ENCODE measurements at regions not wholly inside any gene's neighbourhood (a gene's known extent, or its start where the extent isn't known, plus 50 kb on each side); places are given as distances from the start of the nearest gene placed in this dataset.
"Not testable (repeated sequence)": the region's sequence is repeated elsewhere in the genome, so short reads cannot be mapped to it uniquely, and the experiment has no call there.

DNA sequence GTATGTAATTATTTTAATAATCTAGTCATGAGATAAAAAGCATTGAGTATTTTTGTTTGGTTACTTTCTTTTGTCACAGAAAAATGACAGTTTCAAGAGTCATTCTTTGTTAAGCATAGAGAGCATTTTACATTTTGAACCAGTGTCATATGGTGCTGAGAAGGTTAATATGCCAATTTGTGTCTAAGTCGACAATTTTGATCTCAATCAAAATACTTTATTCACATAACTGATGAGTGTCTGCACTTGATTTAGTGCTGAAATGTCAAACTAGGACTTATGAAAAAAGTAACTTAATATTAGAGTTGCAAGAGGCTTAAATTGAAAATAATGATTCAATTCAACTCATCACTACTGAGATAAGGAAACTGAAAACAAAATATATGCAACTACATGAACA lies 1804.6 kb upstream of the ACO1 start:
- no peaks in the 10 kb centered on the region for H3K36me3 ChIP-seq (replicated peaks; ENCODE audit: control insufficient read depth, insufficient read depth, low read length)
- DNase-seq: no peak
- H3K4me3 ChIP-seq (ENCODE audit: insufficient read depth, low read depth, low read length): no peak overlapping the region
- H3K27me3 ChIP-seq (ENCODE audit: control insufficient read depth, insufficient read depth, low read length): no peaks in the 10 kb centered on the region

DNA sequence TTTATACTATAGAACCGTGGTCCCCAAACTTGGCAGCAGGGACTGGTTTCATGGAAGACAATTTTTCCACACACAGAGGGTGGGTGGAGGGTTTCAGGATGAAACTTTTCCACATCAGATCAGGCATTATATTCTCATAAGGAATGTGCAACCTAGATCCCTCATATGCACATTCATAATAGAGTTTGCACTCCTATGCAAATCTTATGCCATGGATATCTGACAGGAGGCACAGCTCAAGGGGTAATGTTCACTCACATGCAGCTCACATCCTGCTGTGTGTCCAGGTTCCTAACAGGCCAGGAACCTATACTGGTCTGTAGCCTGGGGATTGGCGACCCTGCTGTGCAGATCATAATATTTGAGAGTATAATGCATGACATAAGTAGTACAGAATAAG lies 1802.2 kb upstream of the ACO1 start:
- Histone ChIP-seq H3K36me3 (replicated peaks; ENCODE audit: control insufficient read depth, insufficient read depth, low read length) (no peaks in the 10 kb centered on the region), H3K27me3 (ENCODE audit: control insufficient read depth, insufficient read depth, low read length) (no peaks in the 10 kb centered on the region), H3K4me3 (ENCODE audit: insufficient read depth, low read depth, low read length) (no peak overlapping the region)
- no peak for DNase-seq

GRCh38 chr9:30584559-30584958 lies 1799.9 kb upstream of the ACO1 start:
- no peak for DNase-seq
- Histone ChIP-seq H3K27me3 (ENCODE audit: control insufficient read depth, insufficient read depth, low read length) (no peaks in the 10 kb centered on the region), H3K4me3 (ENCODE audit: insufficient read depth, low read depth, low read length) (no peak overlapping the region), H3K36me3 (replicated peaks; ENCODE audit: control insufficient read depth, insufficient read depth, low read length) (no peaks in the 10 kb centered on the region)

DNA sequence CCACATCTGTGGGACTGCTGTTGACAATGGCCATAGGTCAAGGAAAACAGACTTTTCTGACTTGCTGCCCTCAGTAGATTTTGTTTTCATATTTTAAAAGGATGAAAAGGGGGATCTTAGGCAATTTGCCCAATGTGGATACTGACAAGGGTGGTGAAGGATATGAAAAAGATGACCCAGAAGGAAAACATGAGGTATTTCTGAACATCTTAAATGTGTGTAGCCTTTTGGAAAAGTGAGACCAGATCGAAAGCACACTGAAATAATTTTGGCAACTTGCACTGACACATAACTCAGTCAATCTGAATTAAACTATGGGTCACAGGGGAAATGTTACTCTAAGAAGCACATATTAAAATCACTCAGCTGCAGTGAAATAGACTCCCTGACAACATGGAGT lies 1793.0 kb upstream of the ACO1 start:
- no peak overlapping the region for H3K4me3 ChIP-seq (ENCODE audit: insufficient read depth, low read depth, low read length)
- DNase-seq: no peak

GRCh38 chr9:30597608-30598007 lies 1786.8 kb upstream of the ACO1 start:
- H3K36me3 ChIP-seq (replicated peaks; ENCODE audit: control insufficient read depth, insufficient read depth, low read length): no peaks in the 10 kb centered on the region
- no peak overlapping the region for H3K4me3 ChIP-seq (ENCODE audit: insufficient read depth, low read depth, low read length)
- no peaks in the 10 kb centered on the region for H3K27me3 ChIP-seq (ENCODE audit: control insufficient read depth, insufficient read depth, low read length)
- DNase-seq: no peak

More for the DNA sequence above, 1793.0 kb upstream of the ACO1 start:
- H3K36me3 ChIP-seq (replicated peaks; ENCODE audit: control insufficient read depth, insufficient read depth, low read length): no peaks in the 10 kb centered on the region
- no peaks in the 10 kb centered on the region for H3K27me3 ChIP-seq (ENCODE audit: control insufficient read depth, insufficient read depth, low read length)

- no peaks in the 10 kb centered on the region for H3K27me3 ChIP-seq (ENCODE audit: control insufficient read depth, insufficient read depth, low read length)
- no peaks in the 10 kb centered on the region for H3K36me3 ChIP-seq (replicated peaks; ENCODE audit: control insufficient read depth, insufficient read depth, low read length)
- H3K4me3 ChIP-seq (ENCODE audit: insufficient read depth, low read depth, low read length): no peak overlapping the region
- DNase-seq: no peak
These were observed 1778.5 kb upstream of the ACO1 start for GRCh38 chr9:30605936-30606335.

DNA sequence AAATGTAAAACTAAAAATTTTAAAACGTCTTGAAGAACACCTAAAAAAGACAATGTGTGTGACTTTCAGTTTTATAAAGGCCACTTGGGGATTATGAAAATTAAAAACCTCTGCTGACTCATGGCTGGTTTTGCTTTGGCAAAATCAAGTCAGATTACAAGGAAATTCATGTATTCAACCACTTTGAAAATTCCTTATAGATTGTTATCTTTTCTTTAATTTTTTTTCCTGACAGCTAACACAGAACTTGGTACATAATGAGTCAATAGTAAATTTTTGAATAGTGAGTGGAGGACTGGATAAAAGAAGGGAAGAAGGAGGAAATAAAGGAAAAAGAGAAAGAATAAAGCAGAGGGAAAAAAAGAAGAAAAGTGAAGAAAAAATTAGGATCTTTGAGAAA lies 1774.7 kb upstream of the ACO1 start:
- Histone ChIP-seq H3K36me3 (replicated peaks; ENCODE audit: control insufficient read depth, insufficient read depth, low read length) (no peaks in the 10 kb centered on the region), H3K27me3 (ENCODE audit: control insufficient read depth, insufficient read depth, low read length) (no peaks in the 10 kb centered on the region), H3K4me3 (ENCODE audit: insufficient read depth, low read depth, low read length) (no peak overlapping the region)
- DNase-seq: no peak

DNA sequence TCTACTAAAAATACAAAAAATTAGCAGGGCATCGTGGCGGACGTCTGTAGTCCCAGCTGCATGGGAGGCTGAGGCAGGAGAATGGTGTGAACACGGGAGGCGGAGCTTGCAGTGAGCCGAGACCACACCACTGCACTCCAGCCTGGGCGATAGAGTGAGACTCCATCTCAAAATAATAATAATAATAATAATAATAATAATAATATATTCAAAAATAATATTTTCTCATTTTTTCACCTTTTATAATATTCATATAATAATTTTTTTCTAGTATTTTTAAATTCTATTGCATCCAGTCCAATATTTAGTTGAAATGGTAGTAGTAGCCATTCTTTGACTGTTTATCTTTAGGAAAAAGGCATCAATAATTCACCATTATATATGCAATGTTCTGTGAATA lies 1767.7 kb upstream of the ACO1 start:
- not testable (repeated sequence) for H3K4me3 ChIP-seq (ENCODE audit: insufficient read depth, low read depth, low read length); H3K36me3 ChIP-seq (replicated peaks; ENCODE audit: control insufficient read depth, insufficient read depth, low read length); DNase-seq; H3K27me3 ChIP-seq (ENCODE audit: control insufficient read depth, insufficient read depth, low read length)

- no peak overlapping the region for H3K4me3 ChIP-seq (ENCODE audit: insufficient read depth, low read depth, low read length)
- H3K27me3 ChIP-seq (ENCODE audit: control insufficient read depth, insufficient read depth, low read length): no peaks in the 10 kb centered on the region
- DNase-seq: no peak
- no peaks in the 10 kb centered on the region for H3K36me3 ChIP-seq (replicated peaks; ENCODE audit: control insufficient read depth, insufficient read depth, low read length)
These were observed 1761.9 kb upstream of the ACO1 start for GRCh38 chr9:30622561-30622960.

GRCh38 chr9:30628915-30629567 lies 1755.4 kb upstream of the ACO1 start:
- Histone ChIP-seq H3K36me3 (replicated peaks; ENCODE audit: control insufficient read depth, insufficient read depth, low read length) (no peaks in the 10 kb centered on the region), H3K27me3 (ENCODE audit: control insufficient read depth, insufficient read depth, low read length) (no peaks in the 10 kb centered on the region), H3K4me3 (ENCODE audit: insufficient read depth, low read depth, low read length) (no peak overlapping the region)
- no peak for DNase-seq

GRCh38 chr9:30630459-30630858 lies 1754.0 kb upstream of the ACO1 start:
- H3K27me3 ChIP-seq (ENCODE audit: control insufficient read depth, insufficient read depth, low read length): no peaks in the 10 kb centered on the region
- H3K36me3 ChIP-seq (replicated peaks; ENCODE audit: control insufficient read depth, insufficient read depth, low read length): no peaks in the 10 kb centered on the region
- DNase-seq: no peak
- H3K4me3 ChIP-seq (ENCODE audit: insufficient read depth, low read depth, low read length): no peak overlapping the region

GRCh38 chr9:30646639-30647038 lies 1737.8 kb upstream of the ACO1 start:
- H3K4me3 ChIP-seq (ENCODE audit: insufficient read depth, low read depth, low read length); DNase-seq; H3K27me3 ChIP-seq (ENCODE audit: control insufficient read depth, insufficient read depth, low read length); H3K36me3 ChIP-seq (replicated peaks; ENCODE audit: control insufficient read depth, insufficient read depth, low read length): not testable (repeated sequence)

GRCh38 chr9:30661925-30662324 lies 1722.5 kb upstream of the ACO1 start:
- Histone ChIP-seq H3K4me3 (ENCODE audit: insufficient read depth, low read depth, low read length) (no peak overlapping the region), H3K36me3 (replicated peaks; ENCODE audit: control insufficient read depth, insufficient read depth, low read length) (no peaks in the 10 kb centered on the region), H3K27me3 (ENCODE audit: control insufficient read depth, insufficient read depth, low read length) (no peaks in the 10 kb centered on the region)
- DNase-seq: no peak

- Histone ChIP-seq H3K27me3 (ENCODE audit: control insufficient read depth, insufficient read depth, low read length) (no peaks in the 10 kb centered on the region), H3K36me3 (replicated peaks; ENCODE audit: control insufficient read depth, insufficient read depth, low read length) (no peaks in the 10 kb centered on the region), H3K4me3 (ENCODE audit: insufficient read depth, low read depth, low read length) (no peak overlapping the region)
- DNase-seq: no peak
These were observed 1713.5 kb upstream of the ACO1 start for GRCh38 chr9:30670805-30671562.

- Histone ChIP-seq H3K4me3 (ENCODE audit: insufficient read depth, low read depth, low read length) (no peak overlapping the region), H3K27me3 (ENCODE audit: control insufficient read depth, insufficient read depth, low read length) (no peaks in the 10 kb centered on the region), H3K36me3 (replicated peaks; ENCODE audit: control insufficient read depth, insufficient read depth, low read length) (no peaks in the 10 kb centered on the region)
- no peak for DNase-seq
These were observed 1711.3 kb upstream of the ACO1 start for GRCh38 chr9:30673132-30673531.
